Karpas-422 (cell line): ENCODE measurements at regions not wholly inside any gene's neighbourhood (a gene's known extent, or its start where the extent isn't known, plus 50 kb on each side); places are given as distances from the start of the nearest gene placed in this dataset.

ENCODE experiments used
- DNase-seq: peaks from one replicate; pipeline ENCODE4 v3.0.0-alpha.2; 2015
- H2AFZ ChIP-seq: fragments of 200-600 bp; sonication (generic); 2 replicates; pipeline ENCODE4 v1.6.1; 2014; ENCODE audit warnings: antibody characterized with exemption, low read length, mixed read lengths
- H3K27ac ChIP-seq: fragments of 200-600 bp; sonication (generic); 2 replicates; pipeline ENCODE4 v1.5.1; 2014; ENCODE audit warnings: mild to moderate bottlenecking, low read length, moderate library complexity
- H3K27me3 ChIP-seq: fragments of 200-600 bp; sonication (generic); 2 replicates; pipeline ENCODE4 v1.6.1; 2014; ENCODE audit warnings: low read length, mixed read lengths
- H3K36me3 ChIP-seq: fragments of 200-600 bp; sonication (generic); 2 replicates; pipeline ENCODE4 v1.6.1; 2014; ENCODE audit warnings: low read length, mixed read lengths; ENCODE audit not compliant: insufficient read depth
- H3K4me1 ChIP-seq: fragments of 200-600 bp; sonication (generic); 2 replicates; pipeline ENCODE4 v1.6.1; 2014; ENCODE audit warnings: mild to moderate bottlenecking, low read length, mixed read lengths
- H3K4me2 ChIP-seq: fragments of 200-600 bp; sonication (generic); 2 replicates; pipeline ENCODE4 v1.6.1; 2014; ENCODE audit warnings: low read length, low read depth, mild to moderate bottlenecking; ENCODE audit not compliant: poor library complexity, severe bottlenecking
- H3K4me3 ChIP-seq: fragments of 200-600 bp; sonication (generic); 2 replicates; pipeline ENCODE4 v1.5.1; 2014; ENCODE audit warnings: mild to moderate bottlenecking, antibody characterized with exemption, low read length, mixed read lengths
- H3K79me2 ChIP-seq: fragments of 200-600 bp; sonication (generic); 2 replicates; pipeline ENCODE4 v1.6.1; 2014; ENCODE audit warnings: mild to moderate bottlenecking, low read length, mixed read lengths
- H3K9ac ChIP-seq: fragments of 200-600 bp; sonication (generic); 2 replicates; pipeline ENCODE4 v1.6.0; 2014; ENCODE audit warnings: low read length
- H3K9me2 ChIP-seq: fragments of 200-600 bp; sonication (generic), shearing (Covaris generic); replicated peaks from 2 replicates; pipeline ENCODE4 v1.6.0; 2014; ENCODE audit warnings: mild to moderate bottlenecking, low read length, moderate library complexity; ENCODE audit not compliant: insufficient read depth
- H3K9me3 ChIP-seq: fragments of 300-700, 200-600 bp; sonication (generic); 2 replicates; pipeline ENCODE4 v1.6.1; 2014; ENCODE audit warnings: low read length, mixed read lengths
- H4K20me1 ChIP-seq: fragments of 200-600 bp; sonication (generic); 2 replicates; pipeline ENCODE4 v1.6.1; 2014; ENCODE audit warnings: mild to moderate bottlenecking, antibody characterized with exemption, low read length, low read depth; ENCODE audit not compliant: insufficient read depth

DNA sequence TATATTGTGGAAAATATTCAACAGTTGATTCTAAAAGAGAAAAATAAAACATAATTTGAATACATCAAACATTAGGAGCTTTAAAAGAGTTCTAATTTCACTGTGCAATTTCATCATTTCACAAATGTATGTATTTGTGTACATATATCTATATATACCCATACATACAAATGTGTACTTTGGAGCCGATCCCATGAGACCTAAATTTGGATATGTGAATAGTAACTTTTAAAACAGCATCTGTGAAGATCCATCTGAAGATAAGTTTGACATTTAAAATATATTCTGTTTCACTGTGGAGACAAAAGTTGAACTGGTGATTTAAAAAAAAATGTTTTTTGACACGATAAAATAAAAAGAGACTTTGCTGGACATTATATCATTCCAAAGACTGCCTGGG, 374.0 kb downstream of the TMA16 start:
- DNase-seq: no peak
- Histone ChIP-seq H3K27ac (no peak overlapping the region), H3K9ac (no peak overlapping the region), H3K9me2 (no peaks in the 10 kb centered on the region), H3K79me2 (no peaks in the 10 kb centered on the region), H3K36me3 (no peaks in the 10 kb centered on the region), H3K27me3 (no peaks in the 10 kb centered on the region), H4K20me1 (no peaks in the 10 kb centered on the region), H3K4me1 (no peaks in the 10 kb centered on the region), H3K4me2 (no peak overlapping the region), H3K9me3 (no peaks in the 10 kb centered on the region), H2AFZ (no peak overlapping the region), H3K4me3 (no peak overlapping the region)

DNA sequence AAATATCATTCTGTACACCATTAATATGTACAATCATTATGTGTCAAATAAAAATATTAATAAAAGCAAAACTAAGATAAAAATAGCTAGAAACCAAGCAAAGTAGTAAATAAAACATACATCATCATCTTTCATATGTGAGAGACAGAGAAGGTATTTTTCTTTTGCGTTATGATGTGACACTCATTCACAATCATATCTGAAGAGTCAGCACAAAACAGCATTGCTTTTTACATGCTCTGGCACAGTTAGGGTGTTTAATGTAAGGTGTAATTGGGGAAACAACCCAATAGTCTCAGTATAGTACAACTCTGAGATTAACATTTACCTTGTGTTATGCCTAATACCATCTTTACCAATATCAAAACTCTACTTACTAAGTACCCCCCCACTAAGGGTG, 376.6 kb downstream of the TMA16 start:
- Histone ChIP-seq H2AFZ (no peak overlapping the region), H3K4me2 (no peak overlapping the region), H3K27me3 (no peaks in the 10 kb centered on the region), H3K79me2 (no peaks in the 10 kb centered on the region), H3K9me2 (no peaks in the 10 kb centered on the region), H3K9me3 (no peaks in the 10 kb centered on the region), H3K27ac (no peak overlapping the region), H3K4me1 (no peaks in the 10 kb centered on the region), H4K20me1 (no peaks in the 10 kb centered on the region), H3K36me3 (no peaks in the 10 kb centered on the region), H3K9ac (no peak overlapping the region), H3K4me3 (no peak overlapping the region)
- no peak for DNase-seq

DNA sequence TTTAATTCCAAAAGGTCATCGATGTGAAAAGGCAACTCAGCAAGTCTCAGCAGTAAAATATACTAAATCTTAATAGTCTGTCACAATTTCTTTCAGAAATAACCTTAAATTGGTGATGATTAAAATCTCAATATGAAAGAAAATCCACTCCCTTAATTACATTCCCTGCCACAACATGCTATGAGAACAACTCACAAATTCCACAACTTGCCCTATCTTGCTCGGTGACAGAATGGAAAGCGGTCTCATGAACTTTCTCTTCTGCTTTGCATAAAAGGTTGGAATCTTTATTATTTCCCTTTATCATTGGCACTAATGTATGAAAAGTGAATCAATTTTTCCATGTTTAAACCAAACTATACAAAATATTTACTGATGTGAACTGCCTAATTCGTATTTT, 380.8 kb downstream of the TMA16 start:
- no peak overlapping the region for H3K4me3 ChIP-seq
- H3K27me3 ChIP-seq: no peaks in the 10 kb centered on the region
- no peaks in the 10 kb centered on the region for H3K4me1 ChIP-seq
- no peak for DNase-seq
- H3K9me2 ChIP-seq: no peaks in the 10 kb centered on the region
- no peak overlapping the region for H3K4me2 ChIP-seq
- H3K79me2 ChIP-seq: no peaks in the 10 kb centered on the region
- H3K27ac ChIP-seq: no peak overlapping the region
- no peak overlapping the region for H2AFZ ChIP-seq
- no peaks in the 10 kb centered on the region for H3K36me3 ChIP-seq
- no peaks in the 10 kb centered on the region for H4K20me1 ChIP-seq
- no peak overlapping the region for H3K9ac ChIP-seq
- no peaks in the 10 kb centered on the region for H3K9me3 ChIP-seq

DNA sequence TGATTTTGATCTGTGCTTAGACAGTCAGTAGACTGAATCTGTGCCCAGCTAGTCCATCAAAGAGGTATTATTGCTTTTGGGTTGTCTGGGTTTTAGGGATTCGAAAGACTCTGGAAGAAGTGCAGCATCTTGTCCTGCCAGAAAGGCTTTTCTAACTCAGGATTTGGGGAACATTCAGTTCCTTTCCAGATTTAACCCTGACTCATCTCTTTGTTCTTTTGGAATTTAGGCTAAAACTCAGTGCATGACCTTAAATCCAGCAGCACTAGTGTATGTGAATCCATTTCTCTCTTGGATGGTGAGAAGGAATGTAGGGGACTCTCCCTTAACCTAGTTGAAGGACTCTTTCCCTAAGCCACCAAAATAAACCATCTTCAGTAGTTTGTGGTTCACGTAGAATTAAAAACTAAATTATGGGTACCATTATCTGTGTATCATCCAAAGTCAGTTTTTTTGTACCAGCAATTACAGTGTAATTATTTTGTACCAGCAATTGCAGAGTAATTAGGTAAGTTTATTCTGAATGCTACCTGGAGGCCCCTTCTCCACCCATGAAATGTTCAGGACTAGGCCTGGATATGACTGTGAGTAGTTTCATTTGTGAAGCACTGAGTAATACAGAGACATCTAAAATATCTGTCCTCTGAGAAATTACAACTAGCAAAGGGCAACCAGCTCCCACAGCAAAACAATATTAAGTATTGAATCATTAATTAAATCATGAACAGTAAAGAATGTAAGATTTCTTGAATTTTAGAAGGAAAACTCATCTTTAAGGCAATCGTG, 384.0 kb downstream of the TMA16 start:
- Histone ChIP-seq H3K9ac (no peak overlapping the region), H3K4me1 (no peaks in the 10 kb centered on the region), H3K9me2 (no peaks in the 10 kb centered on the region), H3K79me2 (no peaks in the 10 kb centered on the region), H3K4me3 (no peak overlapping the region), H3K4me2 (no peak overlapping the region), H2AFZ (no peak overlapping the region), H4K20me1 (no peaks in the 10 kb centered on the region), H3K27me3 (no peaks in the 10 kb centered on the region), H3K27ac (no peak overlapping the region), H3K36me3 (no peaks in the 10 kb centered on the region), H3K9me3 (no peaks in the 10 kb centered on the region)
- DNase-seq: no peak

DNA sequence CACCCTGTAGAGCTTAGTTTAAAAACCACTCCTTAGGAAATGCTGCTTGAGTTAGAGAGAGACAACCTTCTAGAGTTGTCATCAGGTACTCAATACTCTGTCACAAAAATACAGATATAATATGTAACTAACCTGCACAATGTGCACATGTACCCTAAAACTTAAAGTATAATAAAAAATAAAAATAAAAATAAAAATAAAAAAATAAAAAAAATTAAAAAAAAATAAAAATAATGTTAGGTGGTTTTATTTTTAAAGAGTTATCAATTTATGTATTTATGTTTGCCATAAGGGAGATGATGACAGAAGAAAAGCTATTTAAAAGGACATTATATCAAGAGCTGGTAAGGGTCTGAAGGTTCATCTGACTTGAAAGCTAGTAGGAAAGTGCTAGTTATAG, 397.9 kb downstream of the TMA16 start:
- DNase-seq: no peak
- no peak overlapping the region for H3K4me3 ChIP-seq
- H3K27ac ChIP-seq: no peak overlapping the region
- no peaks in the 10 kb centered on the region for H3K4me1 ChIP-seq
- no peak overlapping the region for H3K9ac ChIP-seq
- H3K9me3 ChIP-seq: no peaks in the 10 kb centered on the region
- no peak overlapping the region for H2AFZ ChIP-seq
- no peaks in the 10 kb centered on the region for H3K27me3 ChIP-seq
- H3K79me2 ChIP-seq: no peaks in the 10 kb centered on the region
- H3K9me2 ChIP-seq: no peaks in the 10 kb centered on the region
- no peak overlapping the region for H3K4me2 ChIP-seq
- H4K20me1 ChIP-seq: no peaks in the 10 kb centered on the region
- no peaks in the 10 kb centered on the region for H3K36me3 ChIP-seq

DNA sequence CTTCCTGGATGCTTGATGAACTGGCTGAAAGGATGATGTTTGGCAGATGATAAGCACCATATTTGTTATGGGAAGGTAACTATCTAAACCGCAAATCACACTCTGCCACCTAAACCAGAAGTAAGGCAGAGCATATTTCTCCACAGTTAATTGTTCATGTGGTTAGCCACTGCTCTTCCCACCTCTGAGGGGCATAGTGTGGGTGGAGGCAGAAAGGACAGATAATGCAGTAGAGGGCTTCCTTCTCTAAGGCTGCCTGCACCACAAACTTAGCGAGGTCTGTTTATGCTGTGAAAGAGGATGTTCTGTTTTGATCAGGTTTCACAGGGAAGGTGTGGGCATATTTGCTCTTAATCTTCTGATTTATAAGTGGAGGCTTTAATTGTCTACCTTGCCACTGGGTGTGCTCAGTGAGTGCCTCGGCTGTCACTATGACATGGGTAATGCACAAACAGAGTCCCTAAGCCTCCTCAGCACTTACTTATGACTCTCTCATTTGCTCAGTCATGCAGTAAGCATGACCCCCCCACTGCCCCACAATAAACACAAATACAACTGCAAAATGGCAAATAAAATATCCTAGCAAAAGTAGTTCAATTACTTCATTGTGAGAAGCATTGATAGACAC, 401.0 kb downstream of the TMA16 start:
- Histone ChIP-seq H3K9me3 (no peaks in the 10 kb centered on the region), H3K9me2 (no peaks in the 10 kb centered on the region), H3K27ac (no peak overlapping the region), H3K4me2 (no peak overlapping the region), H3K36me3 (no peaks in the 10 kb centered on the region), H3K79me2 (no peaks in the 10 kb centered on the region), H3K9ac (no peak overlapping the region), H3K4me3 (no peak overlapping the region), H2AFZ (no peak overlapping the region), H3K27me3 (no peaks in the 10 kb centered on the region), H3K4me1 (no peaks in the 10 kb centered on the region), H4K20me1 (no peaks in the 10 kb centered on the region)
- DNase-seq: no peak

DNA sequence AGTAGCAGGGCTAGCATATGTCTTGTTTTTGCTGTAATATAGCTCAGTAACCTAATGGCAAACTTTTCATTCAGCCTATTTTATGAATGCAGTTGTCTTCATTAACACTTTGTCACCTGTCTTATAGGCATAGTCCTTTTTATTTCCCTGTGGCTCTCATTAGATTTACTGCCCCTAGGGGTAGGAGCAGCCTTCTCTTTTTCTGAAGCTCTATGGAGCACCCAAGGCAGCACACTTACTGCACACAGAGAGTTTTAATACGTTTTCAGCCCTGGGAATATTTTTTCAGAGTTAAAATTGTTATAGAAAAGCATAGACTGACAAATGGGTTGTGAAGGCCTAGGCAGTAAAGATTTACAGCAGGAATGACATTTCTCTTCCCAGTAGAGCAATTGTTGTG, 406.8 kb downstream of the TMA16 start:
- H3K79me2 ChIP-seq: no peaks in the 10 kb centered on the region
- H3K9ac ChIP-seq: no peak overlapping the region
- H3K27ac ChIP-seq: no peak overlapping the region
- no peak overlapping the region for H3K4me2 ChIP-seq
- no peak for DNase-seq
- H4K20me1 ChIP-seq: no peaks in the 10 kb centered on the region
- no peaks in the 10 kb centered on the region for H3K27me3 ChIP-seq
- no peak overlapping the region for H3K4me3 ChIP-seq
- no peaks in the 10 kb centered on the region for H3K4me1 ChIP-seq
- no peak overlapping the region for H2AFZ ChIP-seq
- H3K9me3 ChIP-seq: no peaks in the 10 kb centered on the region
- no peaks in the 10 kb centered on the region for H3K36me3 ChIP-seq
- no peaks in the 10 kb centered on the region for H3K9me2 ChIP-seq

DNA sequence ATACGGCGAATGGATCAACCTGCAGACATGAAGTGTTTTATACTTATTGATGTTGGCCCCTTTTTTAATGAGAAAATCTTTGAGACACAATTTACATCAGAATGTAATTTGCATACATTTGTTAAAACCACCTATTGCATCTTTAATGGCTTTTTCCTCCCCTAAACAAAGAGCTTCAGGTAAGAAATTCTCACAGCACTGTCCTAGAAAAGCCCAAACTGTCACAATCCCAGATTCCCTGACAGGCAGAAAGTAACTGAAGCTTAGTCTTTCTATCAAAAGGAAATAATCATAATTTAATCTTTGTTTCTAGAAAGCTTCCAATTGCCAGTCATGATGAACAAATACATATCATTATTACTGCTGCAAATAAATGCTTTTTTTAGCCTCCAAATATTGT, 407.9 kb downstream of the TMA16 start:
- Histone ChIP-seq H3K36me3 (no peaks in the 10 kb centered on the region), H3K27me3 (no peaks in the 10 kb centered on the region), H3K27ac (no peak overlapping the region), H3K79me2 (no peaks in the 10 kb centered on the region), H3K4me3 (no peak overlapping the region), H3K4me1 (no peaks in the 10 kb centered on the region), H3K9me2 (no peaks in the 10 kb centered on the region), H3K4me2 (no peak overlapping the region), H3K9ac (no peak overlapping the region), H3K9me3 (no peaks in the 10 kb centered on the region), H4K20me1 (no peaks in the 10 kb centered on the region), H2AFZ (no peak overlapping the region)
- no peak for DNase-seq
